A673 (cell line): ENCODE measurements at regions not wholly inside any gene's neighbourhood (a gene's known extent, or its start where the extent isn't known, plus 50 kb on each side); places are given as distances from the start of the nearest gene placed in this dataset.

Experiments used
- BruUV-seq: library from RNA; stranded (reverse); fragments of 400-500 nt; replicated peaks from 2 replicates; lab custom pipeline; 2021; lab: Mats Ljungman, UMichigan
- CTCF ChIA-PET: fragments of 300-600 bp; sonication (Branson Sonifier 250); formaldehyde crosslinking; loops from one replicate; lab custom pipeline; 2022; ENCODE audit warnings: antibody characterized with exemption; lab: Charles Lee
- POLR2A ChIA-PET: fragments of 300-600 bp; sonication (Branson Sonifier 250); formaldehyde crosslinking; loops from one replicate; lab custom pipeline; 2022; ENCODE audit warnings: antibody characterized with exemption; ENCODE audit not compliant: low non-redundant PET; lab: Charles Lee
- DNase-seq: peaks from one replicate; pipeline ENCODE4 v3.0.0-alpha.2; 2015; ENCODE audit warnings: low spot score
- H3K27ac ChIP-seq: fragments of 200-600 bp; sonication (generic); 2 replicates; pipeline ENCODE4 v1.5.1; 2016; ENCODE audit warnings: mixed run types, low read depth, mild to moderate bottlenecking, mixed read lengths, antibody characterized with exemption, low read length; ENCODE audit not compliant: poor library complexity, severe bottlenecking
- H3K27me3 ChIP-seq: fragments of 200-600 bp; sonication (generic); replicated peaks from 2 replicates; pipeline ENCODE4 v1.6.1; 2017; ENCODE audit warnings: mixed run types, low read depth, mild to moderate bottlenecking, mixed read lengths, antibody characterized with exemption, low read length; ENCODE audit not compliant: insufficient read depth, poor library complexity
- H3K36me3 ChIP-seq: fragments of 200-600 bp; sonication (generic); 2 replicates; pipeline ENCODE4 v1.6.1; 2016; ENCODE audit warnings: mixed run types, mild to moderate bottlenecking, mixed read lengths, antibody characterized with exemption, low read length; ENCODE audit not compliant: insufficient read depth, poor library complexity, severe bottlenecking
- H3K4me1 ChIP-seq: fragments of 200-600 bp; sonication (generic); 2 replicates; pipeline ENCODE4 v1.6.1; 2017; ENCODE audit warnings: mixed run types, mild to moderate bottlenecking, mixed read lengths, antibody characterized with exemption, low read length; ENCODE audit not compliant: insufficient read depth, poor library complexity, severe bottlenecking
- H3K4me3 ChIP-seq: fragments of 200-600 bp; sonication (generic); 2 replicates; pipeline ENCODE4 v1.5.1; 2016; ENCODE audit warnings: low read depth, mixed run types, mild to moderate bottlenecking, mixed read lengths, low read length; ENCODE audit not compliant: poor library complexity, severe bottlenecking
- H3K9me3 ChIP-seq: fragments of 200-600 bp; sonication (generic); 2 replicates; pipeline ENCODE4 v1.6.1; 2016; ENCODE audit warnings: mixed run types, low read depth, mild to moderate bottlenecking, mixed read lengths, antibody characterized with exemption, low read length; ENCODE audit not compliant: poor library complexity, severe bottlenecking
- EZH2 ChIP-seq: fragments of 200-600 bp; sonication (generic); IDR thresholded peaks from 2 replicates; pipeline ENCODE4 v1.6.1; 2017; ENCODE audit warnings: borderline replicate concordance, low read depth, mild to moderate bottlenecking, mixed read lengths, antibody characterized with exemption, low read length; ENCODE audit not compliant: poor library complexity, severe bottlenecking
- intact Hi-C: fragments of 100-400 bp; cut with micrococcal nuclease; formaldehyde crosslinking; loops from one replicate; pipeline ENCODE4 v1.10.0; 2022; ENCODE audit not compliant: unreplicated experiment
- TF ChIP-seq, protein P1 (sequence below): fragments of 300-800, 200-600 bp; sonication (generic); conservative IDR thresholded peaks from 2 replicates; pipeline ENCODE4 v1.5.1; 2017; ENCODE audit warnings: low read depth, mild to moderate bottlenecking, antibody characterized with exemption, low read length, moderate library complexity, mixed read lengths

DNA sequence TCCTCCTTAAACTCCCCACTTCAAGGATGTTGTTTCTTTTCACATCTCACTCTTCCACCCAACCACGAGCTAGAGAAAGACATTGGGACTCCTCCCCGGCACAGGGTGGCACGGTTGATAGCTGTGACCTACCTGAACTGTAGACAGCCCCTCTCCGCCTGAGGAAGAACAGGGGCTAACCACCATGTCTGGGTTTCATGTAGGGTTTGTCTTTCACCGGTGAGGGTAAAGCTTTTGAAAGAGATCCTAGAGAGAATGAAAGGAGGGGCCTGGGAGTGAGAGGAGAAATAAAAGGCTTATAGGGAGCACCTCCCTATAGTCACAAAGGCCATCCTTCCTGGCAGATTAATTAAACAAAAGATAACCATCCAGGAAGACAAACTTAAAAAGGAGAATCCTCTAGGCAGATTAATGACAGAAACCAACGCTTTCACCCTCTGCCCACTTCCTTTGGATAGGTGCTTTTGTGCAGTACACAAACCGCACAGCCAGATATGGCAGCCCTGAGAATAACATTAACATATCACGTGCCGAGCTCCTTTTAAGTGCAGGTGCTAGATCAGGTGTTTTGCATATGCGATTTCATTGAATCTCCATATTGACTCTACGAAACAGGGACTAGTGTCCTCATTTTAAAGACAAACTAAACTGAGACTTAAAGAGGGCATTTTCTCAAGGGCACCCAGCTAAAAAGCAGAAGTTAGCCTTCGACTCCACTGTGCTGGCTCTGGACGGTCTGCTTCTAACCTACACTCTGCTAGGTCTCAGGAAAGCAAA, 178.1 kb upstream of the RUNX1 start:
- Histone ChIP-seq H3K4me3 (no peak overlapping the region), H3K4me1 (no peaks in the 10 kb centered on the region), H3K36me3 (no peaks in the 10 kb centered on the region), H3K9me3 (no peaks in the 10 kb centered on the region), H3K27me3 (peaks cover 6% of the 10 kb centered on the region), H3K27ac (no peak overlapping the region)
- no peak for DNase-seq
- CTCF ChIA-PET, result no interaction called here
- POLR2A ChIA-PET, result no interaction called here
- no TSS peak for BruUV-seq
- intact Hi-C loops, result no loop called here
- TF ChIP-seq, protein P1, sequence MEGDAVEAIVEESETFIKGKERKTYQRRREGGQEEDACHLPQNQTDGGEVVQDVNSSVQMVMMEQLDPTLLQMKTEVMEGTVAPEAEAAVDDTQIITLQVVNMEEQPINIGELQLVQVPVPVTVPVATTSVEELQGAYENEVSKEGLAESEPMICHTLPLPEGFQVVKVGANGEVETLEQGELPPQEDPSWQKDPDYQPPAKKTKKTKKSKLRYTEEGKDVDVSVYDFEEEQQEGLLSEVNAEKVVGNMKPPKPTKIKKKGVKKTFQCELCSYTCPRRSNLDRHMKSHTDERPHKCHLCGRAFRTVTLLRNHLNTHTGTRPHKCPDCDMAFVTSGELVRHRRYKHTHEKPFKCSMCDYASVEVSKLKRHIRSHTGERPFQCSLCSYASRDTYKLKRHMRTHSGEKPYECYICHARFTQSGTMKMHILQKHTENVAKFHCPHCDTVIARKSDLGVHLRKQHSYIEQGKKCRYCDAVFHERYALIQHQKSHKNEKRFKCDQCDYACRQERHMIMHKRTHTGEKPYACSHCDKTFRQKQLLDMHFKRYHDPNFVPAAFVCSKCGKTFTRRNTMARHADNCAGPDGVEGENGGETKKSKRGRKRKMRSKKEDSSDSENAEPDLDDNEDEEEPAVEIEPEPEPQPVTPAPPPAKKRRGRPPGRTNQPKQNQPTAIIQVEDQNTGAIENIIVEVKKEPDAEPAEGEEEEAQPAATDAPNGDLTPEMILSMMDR, result no peak
- no peak for TF ChIP-seq EZH2

- no peak overlapping the region for H3K27ac ChIP-seq
- H3K9me3 ChIP-seq, result no peaks in the 10 kb centered on the region
- ChIA-PET POLR2A (no interaction called here), CTCF (no interaction called here)
- H3K27me3 ChIP-seq, result peaks cover 5% of the 10 kb centered on the region
- DNase-seq, result no peak
- no TSS peak for BruUV-seq
- TF ChIP-seq, protein P1, result no peak
- TF ChIP-seq EZH2, result no peak
- intact Hi-C loops, result no loop called here
- no peaks in the 10 kb centered on the region for H3K36me3 ChIP-seq
- H3K4me1 ChIP-seq, result no peaks in the 10 kb centered on the region
- no peak overlapping the region for H3K4me3 ChIP-seq
Observed at GRCh38 chr21:35226328-35226727, 177.2 kb upstream of the RUNX1 start.

DNA sequence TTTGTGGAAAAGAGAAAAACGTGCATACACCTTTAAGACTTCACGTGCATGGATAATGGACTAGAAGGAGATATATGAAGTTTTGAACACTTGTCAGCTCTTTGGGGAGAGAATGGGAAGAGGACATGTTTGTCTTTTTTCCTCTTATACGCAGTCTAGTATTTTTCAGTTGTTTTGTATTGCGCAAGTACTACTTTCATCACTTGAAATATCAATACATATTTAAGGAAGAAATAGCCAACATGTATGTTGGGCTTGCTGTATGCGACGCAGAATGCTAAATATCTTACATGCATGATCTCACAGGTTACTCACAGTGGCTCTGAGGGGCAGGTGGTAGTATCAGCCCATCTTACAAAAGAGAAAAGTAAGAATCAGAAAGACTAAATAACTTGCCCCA, 176.5 kb upstream of the RUNX1 start:
- BruUV-seq, result no TSS peak
- H3K4me3 ChIP-seq, result no peak overlapping the region
- no peaks in the 10 kb centered on the region for H3K36me3 ChIP-seq
- intact Hi-C loops, result no loop called here
- ChIA-PET POLR2A (no interaction called here), CTCF (no interaction called here)
- H3K9me3 ChIP-seq, result no peaks in the 10 kb centered on the region
- H3K27me3 ChIP-seq, result peaks cover 5% of the 10 kb centered on the region
- DNase-seq, result no peak
- TF ChIP-seq, protein P1, result no peak
- no peak for TF ChIP-seq EZH2
- H3K27ac ChIP-seq, result no peak overlapping the region
- no peaks in the 10 kb centered on the region for H3K4me1 ChIP-seq
